HCEC 1CT (cell line): ENCODE measurements at regions not wholly inside any gene's neighbourhood (a gene's known extent, or its start where the extent isn't known, plus 50 kb on each side); places are given as distances from the start of the nearest gene placed in this dataset.
A peak's percentile ranks its signal among the peaks of the same experiment; 100 is the strongest.

Experiments used
- DNase-seq: peaks from one replicate; pipeline ENCODE4 v3.0.0-alpha.2; 2017

DNA sequence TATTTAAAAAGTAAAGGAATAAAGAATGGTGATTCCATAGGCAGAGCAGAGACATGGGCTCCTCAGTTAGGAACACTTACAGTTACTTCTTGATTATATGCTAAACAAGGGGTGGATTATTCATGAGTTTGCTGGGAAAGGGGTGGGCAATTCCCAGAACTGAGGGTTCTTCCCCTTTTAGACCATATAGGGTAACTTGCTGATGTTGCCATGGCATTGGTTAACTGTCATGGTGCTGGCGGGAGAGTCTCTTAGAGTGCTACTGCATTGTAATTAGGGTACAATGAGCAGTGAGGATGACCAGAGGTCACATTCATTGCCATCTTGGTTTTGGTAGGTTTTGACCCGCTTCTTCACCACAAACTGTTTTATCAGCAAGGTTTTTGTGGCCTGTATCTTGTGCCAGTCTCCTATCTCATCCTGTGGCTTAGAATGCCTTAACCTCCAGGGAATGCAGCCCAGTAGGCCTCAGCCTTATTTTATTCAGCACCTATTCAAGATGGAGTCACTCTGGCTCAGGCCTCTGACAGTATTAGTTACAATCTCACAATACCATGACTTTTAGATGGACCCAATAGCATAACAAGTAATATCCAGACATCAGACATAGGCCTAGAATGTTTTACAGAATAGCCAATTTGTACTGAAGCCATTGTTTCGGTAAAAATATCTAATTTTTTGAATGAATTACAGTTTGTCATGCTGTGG is 106.8 kb downstream of the ZBTB18 start:
- no peak for DNase-seq

DNA sequence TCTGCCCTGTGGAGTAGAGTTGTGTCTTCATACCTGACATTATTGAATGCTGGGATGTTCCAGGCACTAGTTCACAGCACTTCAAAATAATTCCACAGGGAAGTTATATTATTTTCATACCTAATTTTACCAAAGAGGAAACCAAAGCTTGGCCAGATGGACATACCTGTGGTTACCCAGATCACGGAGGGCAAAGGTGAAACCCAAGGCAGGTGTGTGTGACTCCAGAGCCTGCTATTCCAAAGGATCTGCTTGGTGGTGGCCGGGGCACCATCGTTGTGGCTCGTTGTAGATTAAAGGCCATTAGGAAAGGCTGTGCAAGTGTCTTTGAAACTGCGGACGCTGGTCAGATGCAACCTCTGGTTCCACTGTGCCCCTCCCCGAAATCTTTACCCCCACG is 108.6 kb downstream of the ZBTB18 start:
- DNase-seq: no peak

DNA sequence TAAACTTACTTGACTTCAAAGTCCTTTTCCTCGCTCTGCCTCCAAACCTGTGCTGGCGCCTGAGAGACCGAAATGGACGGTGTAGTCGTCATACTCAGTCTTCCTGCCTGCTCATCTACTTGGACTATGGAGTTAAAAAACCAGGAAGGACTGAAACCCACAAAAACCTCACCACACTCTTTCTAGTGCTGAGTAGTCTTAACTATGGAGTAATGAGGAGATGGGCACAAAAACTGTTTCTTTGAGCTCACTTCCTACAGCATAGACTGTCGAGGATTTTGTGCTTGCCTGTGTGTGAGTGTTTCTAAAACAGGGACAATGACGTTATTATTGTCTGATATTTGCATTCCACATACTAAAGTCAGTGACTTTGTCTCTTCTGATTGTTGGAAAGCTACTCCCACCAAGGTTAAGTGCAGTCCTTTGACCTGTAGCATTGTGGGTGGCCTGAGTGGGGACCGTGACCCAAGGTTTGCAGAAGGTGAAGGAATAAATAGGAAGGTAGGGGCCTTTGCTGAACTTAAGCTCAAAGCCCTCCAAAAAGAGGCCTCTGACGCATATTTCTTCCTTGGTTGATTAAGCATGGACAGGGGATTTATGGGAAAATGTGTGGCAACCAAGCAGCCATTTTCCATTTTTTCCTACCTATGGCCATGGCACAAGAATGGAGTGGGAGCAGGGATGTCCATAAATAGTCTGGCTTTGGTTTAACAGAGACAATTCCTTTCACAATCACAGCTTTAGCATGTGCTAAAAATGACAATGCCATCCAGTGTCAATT is 109.6 kb downstream of the ZBTB18 start:
- no peak for DNase-seq

DNA sequence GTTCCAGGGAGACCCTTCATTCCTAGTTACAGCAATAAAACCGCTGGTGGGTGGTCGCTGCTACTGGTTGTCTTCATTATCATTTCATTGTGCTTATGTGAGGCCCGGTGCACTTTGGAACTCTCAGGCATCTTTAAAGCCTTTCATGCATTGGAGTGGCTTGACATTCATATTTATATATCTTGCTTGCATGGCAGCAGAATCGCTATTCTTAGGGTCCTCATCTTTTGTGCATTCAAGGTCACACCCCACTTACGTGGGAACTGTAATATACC is 110.1 kb downstream of the ZBTB18 start:
- DNase-seq: no peak

GRCh38 chr1:244162786-244163530 is 111.9 kb downstream of the ZBTB18 start:
- DNase-seq: peak; percentile 30

GRCh38 chr1:244163861-244164510 is 112.9 kb downstream of the ZBTB18 start:
- peak; percentile 99 for DNase-seq

DNA sequence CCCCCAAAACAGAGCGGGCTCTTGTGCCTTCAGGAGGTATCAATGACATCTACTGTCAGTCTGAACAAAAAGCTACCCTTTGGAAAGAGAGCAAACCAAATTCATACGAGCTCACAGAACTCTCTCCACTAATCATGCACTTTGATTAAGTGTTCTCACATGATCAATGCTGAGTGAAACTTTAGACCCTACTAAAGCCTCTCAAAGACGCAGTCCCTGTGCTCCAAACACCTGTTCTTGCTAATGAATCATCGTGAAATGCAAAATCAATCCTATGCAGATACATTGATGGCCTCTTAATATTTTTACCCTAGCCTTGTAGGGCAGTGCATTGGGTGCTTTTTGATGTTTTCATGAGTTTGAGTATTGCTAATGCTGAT is 113.4 kb downstream of the ZBTB18 start:
- no peak for DNase-seq

GRCh38 chr1:244165021-244165420 is 113.9 kb downstream of the ZBTB18 start:
- DNase-seq: no peak

- no peak for DNase-seq
These were observed 114.6 kb downstream of the ZBTB18 start for GRCh38 chr1:244165701-244166100.

GRCh38 chr1:244171241-244171985 is 120.3 kb downstream of the ZBTB18 start:
- no peak for DNase-seq

DNA sequence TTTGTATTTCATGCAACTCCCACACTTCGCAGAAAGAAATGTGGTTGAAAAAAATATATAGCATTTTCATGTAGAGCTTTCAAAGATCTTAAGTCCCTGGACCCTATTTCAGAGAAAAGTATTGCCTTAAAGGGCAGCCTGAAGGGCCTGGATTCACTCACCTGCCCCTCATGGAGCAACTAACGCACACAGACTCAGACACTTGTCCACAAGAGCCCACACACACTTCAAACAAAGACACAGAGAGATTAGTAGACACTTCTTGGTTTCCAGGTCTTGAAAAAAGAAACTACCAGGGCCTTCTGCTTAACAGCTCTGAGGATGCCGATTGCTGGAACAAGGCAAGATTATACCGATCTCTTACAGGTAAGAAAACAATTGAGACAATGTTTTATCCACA is 122.2 kb downstream of the ZBTB18 start:
- DNase-seq: no peak

- DNase-seq: peak; percentile 37
These were observed 122.7 kb downstream of the ZBTB18 start for GRCh38 chr1:244173769-244174168.

GRCh38 chr1:244174922-244175521 is 123.9 kb downstream of the ZBTB18 start:
- no peak for DNase-seq

DNA sequence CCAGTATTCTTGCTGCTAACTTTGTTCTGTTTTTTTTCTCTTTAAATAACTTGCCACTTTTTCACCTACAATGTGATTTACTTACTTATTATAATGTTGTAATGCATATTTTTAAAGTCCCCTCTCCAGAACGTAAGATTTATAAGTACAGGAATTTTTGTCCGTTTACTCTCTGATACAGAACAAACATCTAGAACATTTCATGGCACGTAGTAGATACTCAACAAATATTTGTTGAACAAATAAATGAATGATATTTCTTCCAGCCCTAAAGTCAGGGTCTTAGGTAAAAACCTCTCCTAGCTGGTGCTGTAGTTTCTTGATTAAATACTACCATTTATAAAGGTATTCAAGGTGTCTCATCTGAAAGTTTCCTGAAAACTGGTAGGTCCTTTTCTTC is 125.1 kb downstream of the ZBTB18 start:
- no peak for DNase-seq

- peak; percentile 43 for DNase-seq
These were observed 129.2 kb downstream of the ZBTB18 start for GRCh38 chr1:244180256-244180655.

GRCh38 chr1:244181867-244182266 is 130.8 kb downstream of the ZBTB18 start:
- no peak for DNase-seq

DNA sequence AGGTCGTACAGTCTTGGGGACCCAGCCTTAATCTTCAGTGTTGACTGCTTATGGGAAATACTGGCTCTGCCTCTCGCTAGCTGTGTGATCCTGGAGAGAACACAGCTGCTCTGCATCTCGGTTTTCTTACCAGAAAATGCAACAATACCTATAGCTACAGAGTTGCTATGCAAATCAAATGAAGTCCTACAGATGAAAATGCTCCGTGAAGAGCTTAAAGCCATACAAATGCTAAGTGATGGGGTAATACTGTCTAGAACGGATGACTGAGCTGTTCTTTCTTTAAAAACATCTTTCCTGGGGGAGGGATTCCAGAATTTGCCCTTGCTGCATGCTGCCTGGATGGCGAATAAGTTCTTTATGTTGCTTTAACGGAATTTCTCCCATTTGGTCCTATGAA is 132.0 kb downstream of the ZBTB18 start:
- no peak for DNase-seq

DNA sequence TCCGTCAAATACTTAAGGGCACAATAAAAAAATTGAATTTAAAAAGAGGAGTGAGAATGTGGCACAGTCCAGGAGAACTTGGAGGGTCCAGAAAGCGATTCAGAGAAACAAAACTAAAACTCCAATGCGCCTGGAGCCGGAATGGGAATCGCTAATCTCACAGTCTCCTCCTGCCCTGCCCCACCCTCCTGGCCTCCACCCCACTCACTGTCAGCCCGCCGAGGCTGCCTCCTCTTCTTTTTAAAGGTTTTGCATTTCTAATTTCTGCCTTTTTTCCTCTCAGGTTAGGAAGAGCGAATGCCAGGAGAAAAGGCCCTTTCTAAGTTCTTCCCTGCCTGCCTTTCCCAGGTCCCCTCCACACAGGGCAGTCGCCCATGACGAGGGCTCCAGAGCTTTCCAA is 135.3 kb downstream of the ZBTB18 start:
- no peak for DNase-seq

- no peak for DNase-seq
These were observed 136.2 kb downstream of the ZBTB18 start for GRCh38 chr1:244187310-244187709.

GRCh38 chr1:244191581-244191980 is 140.5 kb downstream of the ZBTB18 start:
- DNase-seq: no peak

GRCh38 chr1:244192325-244192724 is 141.2 kb downstream of the ZBTB18 start:
- DNase-seq: no peak

- no peak for DNase-seq
These were observed 145.6 kb downstream of the ZBTB18 start for GRCh38 chr1:244196571-244197285.
